GM12878 (cell line): ENCODE measurements at regions not wholly inside any gene's neighbourhood (a gene's known extent, or its start where the extent isn't known, plus 50 kb on each side); places are given as distances from the start of the nearest gene placed in this dataset.

Experiments
- ATAC-seq: fragments of 200-7000 bp; cut with Tn5 transposase; 3 replicates; pipeline ENCODE4 v1.9.1; 2020; ENCODE audit warnings: mild to moderate bottlenecking, moderate library complexity
- BruUV-seq: library from RNA; stranded (reverse); fragments of 400-500 nt; replicated peaks from 2 replicates; lab custom pipeline; 2021; lab: Mats Ljungman, UMichigan
- CTCF ChIA-PET: fragments of 300-600 bp; sonication (Branson Sonifier 250); formaldehyde crosslinking; extraction: SDS; loops from one replicate; lab custom pipeline; 2021; ENCODE audit warnings: inconsistent platforms; lab: Yijun Ruan, JAX
- POLR2A ChIA-PET: fragments of 350-600 bp; formaldehyde crosslinking; extraction: SDS; loops from one replicate; lab custom pipeline; 2021; ENCODE audit warnings: inconsistent platforms; lab: Charles Lee
- RAD21 ChIA-PET: fragments of 300-600 bp; sonication (Branson Sonifier 250); formaldehyde crosslinking; loops from one replicate; lab custom pipeline; 2023; ENCODE audit warnings: antibody characterized with exemption; ENCODE audit not compliant: unreplicated experiment; lab: Charles Lee
- SMC1A ChIA-PET: fragments of 300-600 bp; sonication (Branson Sonifier 250); formaldehyde crosslinking; loops from one replicate; lab custom pipeline; 2023; ENCODE audit not compliant: unreplicated experiment, uncharacterized antibody; lab: Charles Lee
- DNase-seq: peaks from one replicate; pipeline ENCODE4 v3.0.0-alpha.2; 2011; ENCODE audit warnings: low read depth, low spot score
- FAIRE-seq: peaks from 3 replicates; lab custom pipeline; 2011; peaks lifted over from hg19 to GRCh38; lab: Jason Lieb, UNC
- H2AFZ ChIP-seq: 2 replicates; pipeline ENCODE4 v1.6.0; 2011; ENCODE audit warnings: low read depth, low read length, control low read depth; ENCODE audit not compliant: control insufficient read depth
- H3K27ac ChIP-seq: 2 replicates; pipeline ENCODE4 v1.5.1; 2011; ENCODE audit warnings: control low read depth; ENCODE audit not compliant: control insufficient read depth, insufficient read depth
- H3K27me3 ChIP-seq, 2 experiments: replicated peaks in 1 of 2; 2 replicates each; pipeline versions ENCODE4 v1.6.0 to v1.6.1; 2011; ENCODE audit warnings: low read length in 1 of 2; ENCODE audit not compliant: control insufficient read depth in 2 of 2, insufficient read depth in 2 of 2
- H3K36me3 ChIP-seq, 2 experiments: 2 replicates each; pipeline ENCODE4 v1.5.1; 2011; ENCODE audit warnings: low read length in 1 of 2; ENCODE audit not compliant: control insufficient read depth in 2 of 2, insufficient read depth in 2 of 2
- H3K4me1 ChIP-seq: 2 replicates; pipeline ENCODE4 v1.6.1; 2011; ENCODE audit warnings: mild to moderate bottlenecking, low read length, moderate library complexity, mixed read lengths; ENCODE audit not compliant: control insufficient read depth, insufficient read depth
- H3K4me2 ChIP-seq: 2 replicates; pipeline ENCODE4 v1.6.0; 2011; ENCODE audit warnings: control low read depth; ENCODE audit not compliant: control insufficient read depth, insufficient read depth
- H3K4me3 ChIP-seq: fragments of 200-600 bp; sonication (generic); 2 replicates; pipeline ENCODE4 v1.5.1; 2016
- H3K79me2 ChIP-seq: 2 replicates; pipeline ENCODE4 v1.6.0; 2011; ENCODE audit warnings: low read length; ENCODE audit not compliant: control insufficient read depth, insufficient read depth
- H3K9ac ChIP-seq: 2 replicates; pipeline ENCODE4 v1.8.0; 2011; ENCODE audit warnings: low read length, control low read depth, mixed read lengths; ENCODE audit not compliant: control insufficient read depth, insufficient read depth
- H3K9me3 ChIP-seq: replicated peaks from 3 replicates; pipeline ENCODE4 v1.5.1; 2011; ENCODE audit warnings: mild to moderate bottlenecking, low read length; ENCODE audit not compliant: control insufficient read depth, insufficient read depth
- H4K20me1 ChIP-seq: 2 replicates; pipeline ENCODE4 v1.6.0; 2011; ENCODE audit not compliant: control insufficient read depth, insufficient read depth
- CHD1 ChIP-seq: IDR thresholded peaks from 2 replicates; pipeline ENCODE4 v1.6.1; 2012; ENCODE audit warnings: low read depth, low read length, improper control_type of control experiment
- EZH2 ChIP-seq: IDR thresholded peaks from 2 replicates; pipeline ENCODE4 v1.6.1; 2012; ENCODE audit warnings: low read depth, mild to moderate bottlenecking, control low read depth, inconsistent platforms, low read length, borderline replicate concordance; ENCODE audit not compliant: control insufficient read depth
- NFXL1 ChIP-seq: fragments of 450-650 bp; IDR thresholded peaks from 2 replicates; pipeline ENCODE4 v1.6.1; 2017; ENCODE audit warnings: antibody characterized with exemption, mild to moderate bottlenecking, borderline replicate concordance
- POLR2A ChIP-seq: IDR thresholded peaks from 2 replicates; pipeline ENCODE4 v1.6.1; 2011; ENCODE audit warnings: low read depth, mild to moderate bottlenecking, low read length
- SRF ChIP-seq, 2 experiments: IDR thresholded peaks; 2 replicates each; pipeline ENCODE4 v1.6.1; 2011; ENCODE audit warnings: low read depth in 2 of 2, low read length in 2 of 2, mild to moderate bottlenecking in 1 of 2, moderate library complexity in 1 of 2
- TCF7 ChIP-seq: IDR thresholded peaks from 2 replicates; pipeline ENCODE4 v1.6.1; 2014; ENCODE audit warnings: antibody characterized with exemption, borderline replicate concordance
- WGBS: methylation state at CpG from one replicate; pipeline ENCODE4 v1.1.6; 2016; ENCODE audit warnings: low lambda C conversion rate; ENCODE audit not compliant: insufficient replicate concordance, insufficient coverage; ENCODE audit errors: missing lambda C conversion rate; 5-methylcytosine and 5-hydroxymethylcytosine counted together
- in situ Hi-C: fragments of 300-500 bp; cut with MboI; formaldehyde crosslinking; loops from 9 replicates; pipeline ENCODE4 v1.14.3; 2018; ENCODE audit warnings: mixed read lengths
- intact Hi-C: fragments of 100-400 bp; cut with micrococcal nuclease; formaldehyde crosslinking; loops from one replicate; pipeline ENCODE4 v1.14.2; 2022; ENCODE audit not compliant: unreplicated experiment
- TF ChIP-seq, protein P1 (sequence below): fragments of 450-650 bp; IDR thresholded peaks from 2 replicates; pipeline ENCODE4 v1.6.1; 2017; ENCODE audit warnings: low read depth, mild to moderate bottlenecking, moderate library complexity
- TF ChIP-seq, protein P2 (sequence below): fragments of 450-650 bp; IDR thresholded peaks from 2 replicates; pipeline ENCODE4 v1.6.1; 2018; ENCODE audit warnings: mild to moderate bottlenecking, low read depth, moderate library complexity; ENCODE audit not compliant: partially characterized antibody

- Histone ChIP-seq H3K79me2 (no peaks in the 10 kb centered on the region), H3K4me2 (no peak overlapping the region), H3K9me3 (no peaks in the 10 kb centered on the region; the same call in 2 of the 3 replicates), H3K27ac (no peak overlapping the region), H2AFZ (no peak overlapping the region), H3K27me3 (no peaks in the 10 kb centered on the region), H4K20me1 (no peaks in the 10 kb centered on the region), H3K4me1 (no peaks in the 10 kb centered on the region), H3K4me3 (no peak overlapping the region), H3K9ac (no peak overlapping the region), H3K36me3 (no peaks in the 10 kb centered on the region)
- in situ Hi-C loops (no loop called here), intact Hi-C loops (no loop called here)
- TF ChIP-seq NFXL1 (no peak), POLR2A (no peak), EZH2 (no peak), SRF (IDR thresholded peaks at IDR 0.05; ENCODE audit: low read depth in 2 of 2, low read length in 2 of 2) (no peak), CHD1 (no peak), TCF7 (no peak)
- TF ChIP-seq, protein P1, sequence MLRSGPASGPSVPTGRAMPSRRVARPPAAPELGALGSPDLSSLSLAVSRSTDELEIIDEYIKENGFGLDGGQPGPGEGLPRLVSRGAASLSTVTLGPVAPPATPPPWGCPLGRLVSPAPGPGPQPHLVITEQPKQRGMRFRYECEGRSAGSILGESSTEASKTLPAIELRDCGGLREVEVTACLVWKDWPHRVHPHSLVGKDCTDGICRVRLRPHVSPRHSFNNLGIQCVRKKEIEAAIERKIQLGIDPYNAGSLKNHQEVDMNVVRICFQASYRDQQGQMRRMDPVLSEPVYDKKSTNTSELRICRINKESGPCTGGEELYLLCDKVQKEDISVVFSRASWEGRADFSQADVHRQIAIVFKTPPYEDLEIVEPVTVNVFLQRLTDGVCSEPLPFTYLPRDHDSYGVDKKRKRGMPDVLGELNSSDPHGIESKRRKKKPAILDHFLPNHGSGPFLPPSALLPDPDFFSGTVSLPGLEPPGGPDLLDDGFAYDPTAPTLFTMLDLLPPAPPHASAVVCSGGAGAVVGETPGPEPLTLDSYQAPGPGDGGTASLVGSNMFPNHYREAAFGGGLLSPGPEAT = no peak
- TF ChIP-seq, protein P2, sequence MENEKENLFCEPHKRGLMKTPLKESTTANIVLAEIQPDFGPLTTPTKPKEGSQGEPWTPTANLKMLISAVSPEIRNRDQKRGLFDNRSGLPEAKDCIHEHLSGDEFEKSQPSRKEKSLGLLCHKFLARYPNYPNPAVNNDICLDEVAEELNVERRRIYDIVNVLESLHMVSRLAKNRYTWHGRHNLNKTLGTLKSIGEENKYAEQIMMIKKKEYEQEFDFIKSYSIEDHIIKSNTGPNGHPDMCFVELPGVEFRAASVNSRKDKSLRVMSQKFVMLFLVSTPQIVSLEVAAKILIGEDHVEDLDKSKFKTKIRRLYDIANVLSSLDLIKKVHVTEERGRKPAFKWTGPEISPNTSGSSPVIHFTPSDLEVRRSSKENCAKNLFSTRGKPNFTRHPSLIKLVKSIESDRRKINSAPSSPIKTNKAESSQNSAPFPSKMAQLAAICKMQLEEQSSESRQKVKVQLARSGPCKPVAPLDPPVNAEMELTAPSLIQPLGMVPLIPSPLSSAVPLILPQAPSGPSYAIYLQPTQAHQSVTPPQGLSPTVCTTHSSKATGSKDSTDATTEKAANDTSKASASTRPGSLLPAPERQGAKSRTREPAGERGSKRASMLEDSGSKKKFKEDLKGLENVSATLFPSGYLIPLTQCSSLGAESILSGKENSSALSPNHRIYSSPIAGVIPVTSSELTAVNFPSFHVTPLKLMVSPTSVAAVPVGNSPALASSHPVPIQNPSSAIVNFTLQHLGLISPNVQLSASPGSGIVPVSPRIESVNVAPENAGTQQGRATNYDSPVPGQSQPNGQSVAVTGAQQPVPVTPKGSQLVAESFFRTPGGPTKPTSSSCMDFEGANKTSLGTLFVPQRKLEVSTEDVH = no peak
- 85% methylated on average over 12 of the region's 12 CpGs for WGBS
- BruUV-seq = no TSS peak
- DNase-seq (no peak), ATAC-seq (no peak), FAIRE-seq (no peak)
- ChIA-PET RAD21 (no interaction called here), POLR2A (no interaction called here), SMC1A (no interaction called here), CTCF (no interaction called here)
Observed at GRCh38 chr18:78523850-78524249, 455.8 kb upstream of the SALL3 start.
